GM12801 (cell line): ENCODE measurements at regions not wholly inside any gene's neighbourhood (a gene's known extent, or its start where the extent isn't known, plus 50 kb on each side); places are given as distances from the start of the nearest gene placed in this dataset.

Experiments used
- CTCF ChIP-seq: IDR thresholded peaks from one replicate; pipeline ENCODE4 v1.5.1; 2011; ENCODE audit warnings: control low read depth; ENCODE audit not compliant: insufficient read length; ENCODE audit errors: extremely low read depth

GRCh38 chr5:163079618-163080017, 357.8 kb upstream of the CCNG1 start:
- TF ChIP-seq CTCF: no peak

- no peak for TF ChIP-seq CTCF
Observed at GRCh38 chr5:163089230-163089629, 348.2 kb upstream of the CCNG1 start.

- TF ChIP-seq CTCF: no peak
Observed at GRCh38 chr5:163089926-163090325, 347.5 kb upstream of the CCNG1 start.

GRCh38 chr5:163094492-163095180, 342.8 kb upstream of the CCNG1 start:
- TF ChIP-seq CTCF: no peak

- TF ChIP-seq CTCF: no peak
Observed at GRCh38 chr5:163104464-163104863, 332.9 kb upstream of the CCNG1 start.

- no peak for TF ChIP-seq CTCF
Observed at GRCh38 chr5:163105456-163105855, 331.9 kb upstream of the CCNG1 start.

- no peak for TF ChIP-seq CTCF
Observed at GRCh38 chr5:163106098-163106497, 331.3 kb upstream of the CCNG1 start.
